H9 (cell line): ENCODE measurements at regions not wholly inside any gene's neighbourhood (a gene's known extent, or its start where the extent isn't known, plus 50 kb on each side); places are given as distances from the start of the nearest gene placed in this dataset.

ENCODE experiments used
- DNase-seq: peaks from one replicate; pipeline ENCODE4 v3.0.0-alpha.2; 2017
- H2AFZ ChIP-seq: one replicate; pipeline ENCODE4 v1.6.1; 2013; ENCODE audit warnings: mild to moderate bottlenecking, low read length, control low read depth, moderate library complexity
- H2AK5ac ChIP-seq: 2 replicates; pipeline ENCODE4 v1.6.1; 2013; ENCODE audit warnings: low read length, control low read depth, mixed read lengths; ENCODE audit not compliant: insufficient read length
- H2BK120ac ChIP-seq: one replicate; pipeline ENCODE4 v1.6.1; 2013; ENCODE audit warnings: low read depth, mild to moderate bottlenecking, low read length, control low read depth, inconsistent platforms; ENCODE audit not compliant: poor library complexity, severe bottlenecking
- H2BK12ac ChIP-seq: 2 replicates; pipeline ENCODE4 v1.6.1; 2013; ENCODE audit warnings: low read length, control low read depth, mixed read lengths, low read depth; ENCODE audit not compliant: insufficient read length
- H2BK15ac ChIP-seq: 2 replicates; pipeline ENCODE4 v1.6.1; 2013; ENCODE audit warnings: low read depth, low read length, control low read depth
- H2BK20ac ChIP-seq: one replicate; pipeline ENCODE4 v1.6.1; 2013; ENCODE audit warnings: low read depth, mild to moderate bottlenecking, low read length, control low read depth, inconsistent platforms; ENCODE audit not compliant: poor library complexity, severe bottlenecking
- H2BK5ac ChIP-seq: 2 replicates; pipeline ENCODE4 v1.6.1; 2013; ENCODE audit warnings: low read length, control low read depth, mixed read lengths; ENCODE audit not compliant: insufficient read length
- H3K14ac ChIP-seq: 2 replicates; pipeline ENCODE4 v1.6.1; 2013; ENCODE audit warnings: low read length, control low read depth; ENCODE audit not compliant: insufficient read depth
- H3K18ac ChIP-seq: 2 replicates; pipeline ENCODE4 v1.6.1; 2013; ENCODE audit warnings: low read depth, mild to moderate bottlenecking, mixed read lengths, low read length, control low read depth; ENCODE audit not compliant: insufficient read length
- H3K23ac ChIP-seq: 2 replicates; pipeline ENCODE4 v1.6.1; 2013; ENCODE audit warnings: low read length, control low read depth, mixed read lengths, low read depth; ENCODE audit not compliant: insufficient read length
- H3K23me2 ChIP-seq: 2 replicates; pipeline ENCODE4 v1.6.1; 2013; ENCODE audit warnings: low read depth, mild to moderate bottlenecking, mixed read lengths, low read length, control low read depth; ENCODE audit not compliant: insufficient read length, poor library complexity, severe bottlenecking
- H3K27ac ChIP-seq: 2 replicates; pipeline ENCODE4 v1.5.1; 2013; ENCODE audit warnings: low read length, control low read depth, mixed read lengths, low read depth; ENCODE audit not compliant: insufficient read length
- H3K27me3 ChIP-seq: 2 replicates; pipeline ENCODE4 v1.6.1; 2013; ENCODE audit warnings: low read length, control low read depth, inconsistent platforms; ENCODE audit not compliant: insufficient read depth
- H3K4ac ChIP-seq: 2 replicates; pipeline ENCODE4 v1.6.1; 2013; ENCODE audit warnings: low read depth, mild to moderate bottlenecking, control low read depth, inconsistent platforms, low read length, moderate library complexity
- H3K4me1 ChIP-seq: 2 replicates; pipeline ENCODE4 v1.6.1; 2013; ENCODE audit warnings: low read length, control low read depth, inconsistent platforms; ENCODE audit not compliant: insufficient read depth
- H3K4me2 ChIP-seq: 2 replicates; pipeline ENCODE4 v1.6.1; 2013; ENCODE audit warnings: low read length, control low read depth, mixed read lengths; ENCODE audit not compliant: insufficient read length, insufficient read depth
- H3K56ac ChIP-seq: 2 replicates; pipeline ENCODE4 v1.6.1; 2013; ENCODE audit warnings: low read depth, mild to moderate bottlenecking, mixed read lengths, low read length, control low read depth; ENCODE audit not compliant: insufficient read length
- H3K79me1 ChIP-seq: 2 replicates; pipeline ENCODE4 v1.6.1; 2013; ENCODE audit warnings: low read depth, mild to moderate bottlenecking, moderate library complexity, low read length, control low read depth, inconsistent platforms; ENCODE audit not compliant: insufficient read depth, poor library complexity, severe bottlenecking
- H3K79me2 ChIP-seq: 2 replicates; pipeline ENCODE4 v1.6.1; 2013; ENCODE audit warnings: low read length, control low read depth, inconsistent platforms; ENCODE audit not compliant: insufficient read depth
- H3K9ac ChIP-seq: 2 replicates; pipeline ENCODE4 v1.6.1; 2013; ENCODE audit warnings: low read length, control low read depth, mixed read lengths; ENCODE audit not compliant: insufficient read length; ENCODE audit errors: extremely low read depth
- H3K9me3 ChIP-seq: one replicate; pipeline ENCODE4 v1.6.1; 2013; ENCODE audit warnings: low read depth, low read length, inconsistent platforms; ENCODE audit not compliant: control insufficient read depth
- H3T11ph ChIP-seq: one replicate; pipeline ENCODE4 v1.6.1; 2013; ENCODE audit warnings: mild to moderate bottlenecking, low read length, control low read depth, inconsistent platforms
- H4K20me1 ChIP-seq: one replicate; pipeline ENCODE4 v1.6.1; 2013; ENCODE audit not compliant: control insufficient read depth, insufficient read length, insufficient read depth
- H4K5ac ChIP-seq: 2 replicates; pipeline ENCODE4 v1.6.1; 2013; ENCODE audit warnings: low read depth, mild to moderate bottlenecking, mixed read lengths, low read length, control low read depth; ENCODE audit not compliant: insufficient read length
- H4K8ac ChIP-seq: replicated peaks from 2 replicates; pipeline ENCODE4 v1.6.1; 2013; ENCODE audit warnings: low read length, control low read depth, mixed read lengths, low read depth; ENCODE audit not compliant: insufficient read length
- H4K91ac ChIP-seq: 2 replicates; pipeline ENCODE4 v1.6.1; 2013; ENCODE audit warnings: low read depth, mild to moderate bottlenecking, moderate library complexity, mixed read lengths, low read length, control low read depth; ENCODE audit not compliant: insufficient read length
- H3K27ac Mint-ChIP-seq, 3 experiments: 2 replicates in 2 of 3; 3 replicates in 1 of 3; pipeline ENCODE4 v1.8.0; 2020 to 2021; ENCODE audit warnings: mixed read lengths in 3 of 3, mild to moderate bottlenecking in 1 of 3, moderate library complexity in 1 of 3
- H3K27me3 Mint-ChIP-seq: 2 replicates; pipeline ENCODE4 v1.8.0; 2021; ENCODE audit warnings: low read depth, mild to moderate bottlenecking, moderate library complexity, mixed read lengths
- H3K36me3 Mint-ChIP-seq, 3 experiments: 2 replicates in 2 of 3; 3 replicates in 1 of 3; pipeline ENCODE4 v1.8.0; 2020 to 2021; ENCODE audit warnings: low read depth in 3 of 3, mixed read lengths in 3 of 3; ENCODE audit not compliant: insufficient read depth in 1 of 3
- H3K4me1 Mint-ChIP-seq, 2 experiments: 2 replicates each; pipeline ENCODE4 v1.8.0; 2020; ENCODE audit warnings: mixed read lengths in 2 of 2
- H3K4me3 Mint-ChIP-seq, 2 experiments: 2 replicates in 1 of 2; 3 replicates in 1 of 2; pipeline ENCODE4 v1.8.0; 2020 to 2021; ENCODE audit warnings: mild to moderate bottlenecking in 2 of 2, mixed read lengths in 2 of 2, moderate library complexity in 1 of 2
- H3K9me3 Mint-ChIP-seq, 2 experiments: 2 replicates in 1 of 2; 3 replicates in 1 of 2; pipeline ENCODE4 v1.8.0; 2020; ENCODE audit warnings: mild to moderate bottlenecking in 2 of 2, mixed read lengths in 2 of 2, moderate library complexity in 1 of 2
- WGBS: extraction: QIAGEN DNeasy Blood & Tissue Kit; methylation state at CpG from one replicate; pipeline ENCODE4 v1.1.7; 2013; ENCODE audit warnings: missing lambda C conversion rate, low lambda C conversion rate, mixed read lengths; ENCODE audit not compliant: insufficient read length; ENCODE audit errors: extremely low coverage; 5-methylcytosine and 5-hydroxymethylcytosine counted together
- TF ChIP-seq, protein P1 (sequence below): fragments of 200-600 bp; sonication (generic); conservative IDR thresholded peaks from 3 replicates; pipeline ENCODE4 v1.8.0; 2021; ENCODE audit warnings: antibody characterized with exemption, mild to moderate bottlenecking

DNA sequence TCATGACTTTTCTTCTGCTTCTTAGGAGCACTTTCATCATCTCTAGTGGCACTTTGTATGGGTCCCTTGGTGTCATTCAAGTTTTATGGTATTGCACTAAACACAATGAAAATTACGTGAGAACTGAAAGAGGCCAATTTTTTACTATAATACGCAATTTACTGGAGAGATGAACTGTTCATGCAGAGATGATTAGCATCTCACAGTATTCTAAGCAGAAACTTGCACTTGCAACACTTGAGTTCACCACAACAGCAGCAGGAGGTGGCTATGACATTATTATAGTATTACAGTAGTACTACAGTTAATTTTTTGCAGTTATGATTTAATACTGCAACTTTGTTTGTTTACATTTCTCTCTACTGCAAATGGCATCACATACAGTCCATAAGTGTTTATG is 793.1 kb upstream of the CRIM1 start:
- no peak overlapping the region for H3K4me3 Mint-ChIP-seq
- H3K27me3 Mint-ChIP-seq: no peaks in the 10 kb centered on the region
- no peaks in the 10 kb centered on the region for H3K79me1 ChIP-seq
- H3K9me3 ChIP-seq: no peaks in the 10 kb centered on the region
- no peak overlapping the region for H3K4me2 ChIP-seq
- no peak overlapping the region for H4K5ac ChIP-seq
- no peak overlapping the region for H3K9ac ChIP-seq
- H2BK20ac ChIP-seq: no peak overlapping the region
- H3K4me1 Mint-ChIP-seq: no peaks in the 10 kb centered on the region
- H3K14ac ChIP-seq: no peak overlapping the region
- H4K8ac ChIP-seq: no peak overlapping the region
- H2BK12ac ChIP-seq: no peak overlapping the region
- no peaks in the 10 kb centered on the region for H4K20me1 ChIP-seq
- H3K56ac ChIP-seq: no peak overlapping the region
- no peak overlapping the region for H4K91ac ChIP-seq
- no peak overlapping the region for H3K23ac ChIP-seq
- H3K4me1 ChIP-seq: no peaks in the 10 kb centered on the region
- no peak overlapping the region for H2BK120ac ChIP-seq
- H2AK5ac ChIP-seq: no peak overlapping the region
- peaks cover 2 to 5% (median 4%) of the 10 kb centered on the region in 3 experiments; a peak in 4 of 7 replicates for H3K36me3 Mint-ChIP-seq
- no peak overlapping the region for H3T11ph ChIP-seq
- H3K4ac ChIP-seq: no peak overlapping the region
- H3K9me3 Mint-ChIP-seq: peaks cover 5 to 8% of the 10 kb centered on the region in 2 experiments; a peak in 3 of 5 replicates
- H3K27ac Mint-ChIP-seq: no peak overlapping the region
- H3K23me2 ChIP-seq: no peaks in the 10 kb centered on the region
- H3K27me3 ChIP-seq: no peaks in the 10 kb centered on the region
- TF ChIP-seq, protein P1, sequence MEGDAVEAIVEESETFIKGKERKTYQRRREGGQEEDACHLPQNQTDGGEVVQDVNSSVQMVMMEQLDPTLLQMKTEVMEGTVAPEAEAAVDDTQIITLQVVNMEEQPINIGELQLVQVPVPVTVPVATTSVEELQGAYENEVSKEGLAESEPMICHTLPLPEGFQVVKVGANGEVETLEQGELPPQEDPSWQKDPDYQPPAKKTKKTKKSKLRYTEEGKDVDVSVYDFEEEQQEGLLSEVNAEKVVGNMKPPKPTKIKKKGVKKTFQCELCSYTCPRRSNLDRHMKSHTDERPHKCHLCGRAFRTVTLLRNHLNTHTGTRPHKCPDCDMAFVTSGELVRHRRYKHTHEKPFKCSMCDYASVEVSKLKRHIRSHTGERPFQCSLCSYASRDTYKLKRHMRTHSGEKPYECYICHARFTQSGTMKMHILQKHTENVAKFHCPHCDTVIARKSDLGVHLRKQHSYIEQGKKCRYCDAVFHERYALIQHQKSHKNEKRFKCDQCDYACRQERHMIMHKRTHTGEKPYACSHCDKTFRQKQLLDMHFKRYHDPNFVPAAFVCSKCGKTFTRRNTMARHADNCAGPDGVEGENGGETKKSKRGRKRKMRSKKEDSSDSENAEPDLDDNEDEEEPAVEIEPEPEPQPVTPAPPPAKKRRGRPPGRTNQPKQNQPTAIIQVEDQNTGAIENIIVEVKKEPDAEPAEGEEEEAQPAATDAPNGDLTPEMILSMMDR: no peak
- no peak overlapping the region for H2BK5ac ChIP-seq
- DNase-seq: no peak
- no CpG with 5 or more reads among the region's 2 CpGs for WGBS
- H2BK15ac ChIP-seq: no peak overlapping the region
- H3K18ac ChIP-seq: no peak overlapping the region
- no peaks in the 10 kb centered on the region for H3K79me2 ChIP-seq
- H3K27ac ChIP-seq: no peak overlapping the region
- no peak overlapping the region for H2AFZ ChIP-seq
